HCEC 1CT (cell line): ENCODE measurements at regions not wholly inside any gene's neighbourhood (a gene's known extent, or its start where the extent isn't known, plus 50 kb on each side); places are given as distances from the start of the nearest gene placed in this dataset.
A peak's percentile ranks its signal among the peaks of the same experiment; 100 is the strongest.

Experiments used
- DNase-seq: peaks from one replicate; pipeline ENCODE4 v3.0.0-alpha.2; 2017

- DNase-seq = no peak
These were observed 655.3 kb upstream of the ALCAM start for GRCh38 chr3:104711406-104711805.

- no peak for DNase-seq
These were observed 650.7 kb upstream of the ALCAM start for GRCh38 chr3:104715972-104716371.

GRCh38 chr3:104717828-104718196 lies 648.9 kb upstream of the ALCAM start:
- DNase-seq = no peak

- no peak for DNase-seq
These were observed 643.7 kb upstream of the ALCAM start for GRCh38 chr3:104723000-104723399.

GRCh38 chr3:104731074-104731473 lies 635.6 kb upstream of the ALCAM start:
- DNase-seq = no peak

GRCh38 chr3:104734627-104735026 lies 632.1 kb upstream of the ALCAM start:
- no peak for DNase-seq

- DNase-seq = no peak
These were observed 631.0 kb upstream of the ALCAM start for GRCh38 chr3:104735691-104736090.

- DNase-seq = no peak
These were observed 628.4 kb upstream of the ALCAM start for GRCh38 chr3:104738271-104738670.

GRCh38 chr3:104740874-104741379 lies 625.8 kb upstream of the ALCAM start:
- no peak for DNase-seq

- DNase-seq = no peak
These were observed 624.7 kb upstream of the ALCAM start for GRCh38 chr3:104742044-104742443.

GRCh38 chr3:104745313-104745712 lies 621.4 kb upstream of the ALCAM start:
- DNase-seq = no peak

GRCh38 chr3:104746056-104746455 lies 620.7 kb upstream of the ALCAM start:
- peak; percentile 62 for DNase-seq

- no peak for DNase-seq
These were observed 616.1 kb upstream of the ALCAM start for GRCh38 chr3:104750581-104750980.

- no peak for DNase-seq
These were observed 610.9 kb upstream of the ALCAM start for GRCh38 chr3:104755791-104756190.

- DNase-seq = no peak
These were observed 603.7 kb upstream of the ALCAM start for GRCh38 chr3:104763007-104763406.

- no peak for DNase-seq
These were observed 602.2 kb upstream of the ALCAM start for GRCh38 chr3:104764496-104764895.

GRCh38 chr3:104768886-104769285 lies 597.8 kb upstream of the ALCAM start:
- DNase-seq = no peak

- no peak for DNase-seq
These were observed 587.4 kb upstream of the ALCAM start for GRCh38 chr3:104779324-104779723.

GRCh38 chr3:104781112-104781511 lies 585.6 kb upstream of the ALCAM start:
- DNase-seq = no peak

- no peak for DNase-seq
These were observed 580.8 kb upstream of the ALCAM start for GRCh38 chr3:104785947-104786346.

GRCh38 chr3:104787306-104787705 lies 579.4 kb upstream of the ALCAM start:
- no peak for DNase-seq

- DNase-seq = no peak
These were observed 577.9 kb upstream of the ALCAM start for GRCh38 chr3:104788807-104789206.

- no peak for DNase-seq
These were observed 575.4 kb upstream of the ALCAM start for GRCh38 chr3:104791331-104791730.

GRCh38 chr3:104796556-104796955 lies 570.2 kb upstream of the ALCAM start:
- no peak for DNase-seq

GRCh38 chr3:104805042-104805441 lies 561.7 kb upstream of the ALCAM start:
- DNase-seq = no peak

- DNase-seq = no peak
These were observed 561.2 kb upstream of the ALCAM start for GRCh38 chr3:104805508-104805907.
